ENCODE measurements at regions not wholly inside any gene's neighbourhood (a gene's known extent, or its start where the extent isn't known, plus 50 kb on each side); places are given as distances from the start of the nearest gene placed in this dataset.

DNA sequence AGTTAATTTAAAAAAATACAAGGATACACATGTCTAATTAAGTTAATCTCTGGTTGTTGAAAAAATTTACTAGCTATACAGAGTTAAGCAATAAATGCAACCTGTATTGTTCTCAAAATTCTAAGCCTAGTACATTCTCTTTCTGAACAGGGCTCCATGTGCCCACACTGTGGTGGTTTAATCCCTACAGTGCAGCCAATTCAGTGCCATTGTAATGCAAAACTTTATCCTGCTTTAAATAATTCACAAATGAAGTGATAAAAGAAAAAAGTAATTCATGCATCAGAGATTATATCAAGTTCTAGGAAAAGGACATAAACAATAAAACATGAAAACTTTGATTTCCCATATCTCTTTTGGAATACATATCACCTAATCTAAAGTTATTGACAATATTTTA lies 1089.2 kb downstream of the C4orf33 start:
- Histone ChIP-seq H3K4me1 (no peaks in the 10 kb centered on the region), H3K9me3 (no peaks in the 10 kb centered on the region), H3K27me3 (no peaks in the 10 kb centered on the region), H3K36me3 (no peaks in the 10 kb centered on the region), H3K27ac (no peak overlapping the region), H3K4me3 (no peak overlapping the region)
- no peak for DNase-seq
- TF ChIP-seq POLR2A (IDR thresholded peaks at IDR 0.05): no peak
- TF ChIP-seq, protein P1, sequence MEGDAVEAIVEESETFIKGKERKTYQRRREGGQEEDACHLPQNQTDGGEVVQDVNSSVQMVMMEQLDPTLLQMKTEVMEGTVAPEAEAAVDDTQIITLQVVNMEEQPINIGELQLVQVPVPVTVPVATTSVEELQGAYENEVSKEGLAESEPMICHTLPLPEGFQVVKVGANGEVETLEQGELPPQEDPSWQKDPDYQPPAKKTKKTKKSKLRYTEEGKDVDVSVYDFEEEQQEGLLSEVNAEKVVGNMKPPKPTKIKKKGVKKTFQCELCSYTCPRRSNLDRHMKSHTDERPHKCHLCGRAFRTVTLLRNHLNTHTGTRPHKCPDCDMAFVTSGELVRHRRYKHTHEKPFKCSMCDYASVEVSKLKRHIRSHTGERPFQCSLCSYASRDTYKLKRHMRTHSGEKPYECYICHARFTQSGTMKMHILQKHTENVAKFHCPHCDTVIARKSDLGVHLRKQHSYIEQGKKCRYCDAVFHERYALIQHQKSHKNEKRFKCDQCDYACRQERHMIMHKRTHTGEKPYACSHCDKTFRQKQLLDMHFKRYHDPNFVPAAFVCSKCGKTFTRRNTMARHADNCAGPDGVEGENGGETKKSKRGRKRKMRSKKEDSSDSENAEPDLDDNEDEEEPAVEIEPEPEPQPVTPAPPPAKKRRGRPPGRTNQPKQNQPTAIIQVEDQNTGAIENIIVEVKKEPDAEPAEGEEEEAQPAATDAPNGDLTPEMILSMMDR (IDR thresholded peaks at IDR 0.05): no peak
- intact Hi-C loops (cut with DNase I): no loop called here

DNA sequence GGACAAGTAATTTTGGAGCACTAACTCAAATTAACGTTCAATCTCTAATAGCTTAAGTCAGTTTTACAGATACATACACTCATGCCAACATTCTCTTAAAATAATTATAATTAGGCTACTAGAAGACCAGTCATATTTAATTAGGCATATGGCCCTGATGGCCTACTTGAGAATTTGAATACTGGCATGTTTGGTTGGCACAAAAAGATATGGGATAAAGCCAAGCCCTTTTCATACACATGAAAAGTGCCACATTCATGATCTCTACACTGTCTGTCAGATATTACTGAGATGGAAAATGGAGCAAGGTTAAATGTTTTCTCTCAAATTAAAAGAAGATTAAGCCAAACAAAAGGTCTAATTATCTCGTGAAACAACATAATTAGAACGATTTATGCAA lies 1091.0 kb downstream of the C4orf33 start:
- no peaks in the 10 kb centered on the region for H3K9me3 ChIP-seq
- H3K4me1 ChIP-seq: no peaks in the 10 kb centered on the region
- no peak for DNase-seq
- no peak for TF ChIP-seq POLR2A (IDR thresholded peaks at IDR 0.05)
- TF ChIP-seq, protein P1 (IDR thresholded peaks at IDR 0.05): no peak
- WGBS, 2 donors: 69 to 77% methylated on average over 3 of the region's 3 CpGs
- no peaks in the 10 kb centered on the region for H3K27me3 ChIP-seq
- no peaks in the 10 kb centered on the region for H3K36me3 ChIP-seq
- H3K27ac ChIP-seq: no peak overlapping the region
- intact Hi-C loops (cut with DNase I): no loop called here
- no peak overlapping the region for H3K4me3 ChIP-seq

DNA sequence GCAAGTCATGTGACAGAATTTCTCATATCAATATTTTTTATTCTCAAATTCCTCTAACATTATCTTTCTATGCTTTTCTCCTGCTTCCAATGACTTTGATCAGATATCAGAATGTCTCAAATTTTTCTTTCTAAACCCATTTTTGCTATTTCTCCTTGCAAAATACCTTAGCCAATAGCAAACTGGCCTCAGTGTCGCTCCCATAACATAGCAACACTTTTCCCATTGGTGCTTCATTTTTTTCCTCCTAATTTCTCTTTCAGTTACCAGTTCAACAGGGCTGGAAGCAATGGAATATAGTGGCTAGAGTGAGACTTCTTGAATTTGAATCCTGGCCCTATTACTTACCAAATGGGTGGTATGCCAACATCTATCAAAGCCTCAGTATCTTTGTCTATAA lies 1091.6 kb downstream of the C4orf33 start:
- no peak for DNase-seq
- intact Hi-C loops (cut with DNase I): no loop called here
- no peak for TF ChIP-seq POLR2A (IDR thresholded peaks at IDR 0.05)
- TF ChIP-seq, protein P1 (IDR thresholded peaks at IDR 0.05): no peak
- H3K27me3 ChIP-seq: no peaks in the 10 kb centered on the region
- H3K4me3 ChIP-seq: no peak overlapping the region
- WGBS, 2 donors: 70 to 84% methylated on average over 1 of the region's 1 CpG
- no peaks in the 10 kb centered on the region for H3K9me3 ChIP-seq
- no peak overlapping the region for H3K27ac ChIP-seq
- no peaks in the 10 kb centered on the region for H3K4me1 ChIP-seq
- no peaks in the 10 kb centered on the region for H3K36me3 ChIP-seq

DNA sequence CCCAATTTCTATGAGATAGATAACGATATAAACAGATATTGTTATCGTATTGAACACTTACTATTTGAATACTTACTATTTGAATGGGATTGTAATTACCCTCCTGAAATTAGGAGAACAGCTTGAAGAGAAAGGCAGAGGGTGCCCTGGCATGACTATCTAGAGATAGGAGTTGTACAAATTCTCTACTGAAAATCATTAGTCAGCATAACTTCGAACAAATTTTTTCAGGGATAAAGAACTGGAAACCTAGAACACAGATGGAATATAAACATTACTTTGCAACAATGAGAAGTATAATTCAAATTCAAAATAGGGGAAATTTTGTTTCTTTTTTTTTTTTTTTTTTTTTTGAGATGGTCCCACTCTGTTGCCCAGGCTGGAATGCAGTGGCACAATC lies 1096.8 kb downstream of the C4orf33 start:
- H3K27ac ChIP-seq: no peak overlapping the region
- no peaks in the 10 kb centered on the region for H3K9me3 ChIP-seq
- no peak overlapping the region for H3K4me3 ChIP-seq
- WGBS, 2 donors: 84 to 90% methylated on average over 3 of the region's 3 CpGs
- H3K4me1 ChIP-seq: no peaks in the 10 kb centered on the region
- no peak for DNase-seq
- TF ChIP-seq, protein P1 (IDR thresholded peaks at IDR 0.05): no peak
- no peak for TF ChIP-seq POLR2A (IDR thresholded peaks at IDR 0.05)
- intact Hi-C loops (cut with DNase I): no loop called here
- no peaks in the 10 kb centered on the region for H3K27me3 ChIP-seq
- H3K36me3 ChIP-seq: no peaks in the 10 kb centered on the region

DNA sequence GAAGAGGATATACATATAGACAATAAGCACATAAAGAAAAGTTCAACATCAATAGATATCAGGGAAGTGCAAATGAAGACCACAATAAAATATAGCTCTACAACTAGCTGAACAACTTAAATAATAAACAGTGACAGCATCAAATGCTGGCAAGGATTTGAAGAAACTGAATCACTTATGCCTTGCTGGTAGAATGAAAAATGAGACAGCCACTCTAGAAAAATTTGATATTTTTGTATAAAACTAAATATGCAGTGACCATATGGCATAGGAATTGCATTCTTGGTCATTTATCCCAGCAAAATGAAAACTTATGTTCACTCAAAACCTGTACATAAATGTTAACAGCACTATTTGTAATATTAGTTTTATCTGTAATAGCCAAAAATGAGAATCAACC lies 1102.0 kb downstream of the C4orf33 start:
- no peak for DNase-seq
- Histone ChIP-seq H3K4me3 (no peak overlapping the region), H3K9me3 (peaks cover 0 to 16% (median 16%) of the 10 kb centered on the region in 3 donors), H3K27ac (no peak overlapping the region), H3K36me3 (no peaks in the 10 kb centered on the region), H3K4me1 (no peaks in the 10 kb centered on the region), H3K27me3 (no peaks in the 10 kb centered on the region)
- intact Hi-C loops (cut with DNase I): no loop called here
- no peak for TF ChIP-seq POLR2A (IDR thresholded peaks at IDR 0.05)
- TF ChIP-seq, protein P1 (IDR thresholded peaks at IDR 0.05): no peak
